ENCODE measurements at regions not wholly inside any gene's neighbourhood (a gene's known extent, or its start where the extent isn't known, plus 50 kb on each side); places are given as distances from the start of the nearest gene placed in this dataset.

GRCh38 chr6:113598786-113599185 lies 258.4 kb upstream of the MARCKS start:
- no peak overlapping the region for H3K4me2 ChIP-seq (ENCODE audit: insufficient read depth, low read length)
- no peak for DNase-seq (ENCODE audit: low read depth, low spot score)
- BruUV-seq (replicated peaks), result no TSS peak
- no peak for FAIRE-seq
- H3K4me3 ChIP-seq (replicated peaks in 1 of 3; ENCODE audit: insufficient read depth in 1 of 3, low read depth in 1 of 3, low read length in 3 of 3), result no peak overlapping the region
- H3K9me3 ChIP-seq (replicated peaks; ENCODE audit: control insufficient read depth, insufficient read depth, low read length), result no peaks in the 10 kb centered on the region
- no peak overlapping the region for H2AFZ ChIP-seq (ENCODE audit: low read depth, low read length)
- H3K27me3 ChIP-seq (ENCODE audit: control insufficient read depth in 2 of 2, insufficient read depth in 2 of 2, low read length in 2 of 2), result no peaks in the 10 kb centered on the region
- POLR2A ChIA-PET, result no interaction called here
- H3K9me1 ChIP-seq (replicated peaks; ENCODE audit: control insufficient read depth, extremely low read depth, insufficient read depth, low read length), result no peaks in the 10 kb centered on the region
- H3K36me3 ChIP-seq (ENCODE audit: control insufficient read depth in 2 of 2, extremely low read depth in 1 of 2, insufficient read depth in 2 of 2, low read length in 2 of 2), result no peaks in the 10 kb centered on the region
- no peak for TF ChIP-seq MYC (IDR thresholded peaks at IDR 0.05; ENCODE audit: low read depth, low read length)
- TF ChIP-seq POLR2A (IDR thresholded peaks at IDR 0.05; ENCODE audit: low read depth, low read length), result no peak
- TF ChIP-seq GATA2 (IDR thresholded peaks at IDR 0.05; ENCODE audit: insufficient read depth, insufficient read length, low read depth, low read length), result no peak
- TF ChIP-seq, protein P1, sequence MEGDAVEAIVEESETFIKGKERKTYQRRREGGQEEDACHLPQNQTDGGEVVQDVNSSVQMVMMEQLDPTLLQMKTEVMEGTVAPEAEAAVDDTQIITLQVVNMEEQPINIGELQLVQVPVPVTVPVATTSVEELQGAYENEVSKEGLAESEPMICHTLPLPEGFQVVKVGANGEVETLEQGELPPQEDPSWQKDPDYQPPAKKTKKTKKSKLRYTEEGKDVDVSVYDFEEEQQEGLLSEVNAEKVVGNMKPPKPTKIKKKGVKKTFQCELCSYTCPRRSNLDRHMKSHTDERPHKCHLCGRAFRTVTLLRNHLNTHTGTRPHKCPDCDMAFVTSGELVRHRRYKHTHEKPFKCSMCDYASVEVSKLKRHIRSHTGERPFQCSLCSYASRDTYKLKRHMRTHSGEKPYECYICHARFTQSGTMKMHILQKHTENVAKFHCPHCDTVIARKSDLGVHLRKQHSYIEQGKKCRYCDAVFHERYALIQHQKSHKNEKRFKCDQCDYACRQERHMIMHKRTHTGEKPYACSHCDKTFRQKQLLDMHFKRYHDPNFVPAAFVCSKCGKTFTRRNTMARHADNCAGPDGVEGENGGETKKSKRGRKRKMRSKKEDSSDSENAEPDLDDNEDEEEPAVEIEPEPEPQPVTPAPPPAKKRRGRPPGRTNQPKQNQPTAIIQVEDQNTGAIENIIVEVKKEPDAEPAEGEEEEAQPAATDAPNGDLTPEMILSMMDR (IDR thresholded peaks at IDR 0.05; ENCODE audit: extremely low read depth in 1 of 2, insufficient read depth in 1 of 2, low read depth in 1 of 2, low read length in 2 of 2), result no peak
- TF ChIP-seq, protein P2, sequence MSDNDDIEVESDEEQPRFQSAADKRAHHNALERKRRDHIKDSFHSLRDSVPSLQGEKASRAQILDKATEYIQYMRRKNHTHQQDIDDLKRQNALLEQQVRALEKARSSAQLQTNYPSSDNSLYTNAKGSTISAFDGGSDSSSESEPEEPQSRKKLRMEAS (IDR thresholded peaks at IDR 0.05; ENCODE audit: insufficient read depth, insufficient read length), result no peak
- no peak for TF ChIP-seq FOS (IDR thresholded peaks at IDR 0.05; ENCODE audit: borderline replicate concordance, insufficient read depth, low read length)
- no peak for TF ChIP-seq EZH2 (IDR thresholded peaks at IDR 0.05; ENCODE audit: borderline replicate concordance, low read depth, low read length, severe bottlenecking)
- no peak for TF ChIP-seq POLR2AphosphoS5 (IDR thresholded peaks at IDR 0.05; ENCODE audit: insufficient read depth, low read depth, low read length)
- TF ChIP-seq JUN (IDR thresholded peaks at IDR 0.05; ENCODE audit: borderline replicate concordance, insufficient read depth, insufficient read length, low read depth), result no peak
- dilution Hi-C loops (cut with MboI; ENCODE audit: extremely low pct_ligation_motif_present, low sequenced_read_pairs), result no loop called here
- CTCF ChIA-PET, result no interaction called here
- no peak overlapping the region for H3K27ac ChIP-seq (ENCODE audit: insufficient read depth, low read depth, low read length)
- no peaks in the 10 kb centered on the region for H3K79me2 ChIP-seq (ENCODE audit: control insufficient read depth, insufficient read depth, low read length)
- intact Hi-C loops (cut with micrococcal nuclease), result no loop called here
- H4K20me1 ChIP-seq (replicated peaks; ENCODE audit: control insufficient read depth, extremely low read depth, insufficient read depth, low read length), result no peaks in the 10 kb centered on the region
- H3K9ac ChIP-seq (replicated peaks; ENCODE audit: extremely low read depth, insufficient read depth, low read length), result no peak overlapping the region
- H3K4me1 ChIP-seq (ENCODE audit: control insufficient read depth, extremely low read depth, insufficient read depth, low read length), result no peaks in the 10 kb centered on the region

Data from endothelial cell of umbilical vein (primary cell).